Small intestine (tissue), 7 donors: ENCODE measurements at regions not wholly inside any gene's neighbourhood (a gene's known extent, or its start where the extent isn't known, plus 50 kb on each side); places are given as distances from the start of the nearest gene placed in this dataset.

Experiments
- DNase-seq, 2 donors: peaks; one replicate each; pipeline versions ENCODE4 v3.0.0 to v3.0.0-alpha.2; 2013
- FAIRE-seq: peaks from 2 replicates; lab custom pipeline; 2012; peaks lifted over from hg19 to GRCh38; lab: Jason Lieb, UNC
- H3K27ac ChIP-seq, 3 donors: one replicate each; pipeline ENCODE4 v1.5.1; 2013; ENCODE audit warnings: low read length in 2 of 3, mild to moderate bottlenecking in 2 of 3, control low read depth in 1 of 3, inconsistent platforms in 1 of 3, low read depth in 1 of 3, moderate library complexity in 1 of 3
- H3K27me3 ChIP-seq, 3 donors: one replicate each; pipeline ENCODE4 v1.6.1; 2013; ENCODE audit warnings: low read length in 3 of 3, inconsistent platforms in 1 of 3; ENCODE audit not compliant: control insufficient read depth in 3 of 3, insufficient read depth in 3 of 3
- H3K36me3 ChIP-seq, 3 donors: one replicate each; pipeline ENCODE4 v1.6.1; 2013; ENCODE audit warnings: low read length in 3 of 3, inconsistent platforms in 1 of 3, low read depth in 1 of 3, mild to moderate bottlenecking in 1 of 3, moderate library complexity in 1 of 3; ENCODE audit not compliant: control insufficient read depth in 3 of 3, insufficient read depth in 2 of 3
- H3K4me1 ChIP-seq, 3 donors: one replicate each; pipeline ENCODE4 v1.6.1; 2013; ENCODE audit warnings: low read length in 2 of 3, inconsistent platforms in 1 of 3, low read depth in 1 of 3, mild to moderate bottlenecking in 1 of 3, moderate library complexity in 1 of 3; ENCODE audit not compliant: control insufficient read depth in 3 of 3, insufficient read depth in 2 of 3
- H3K4me3 ChIP-seq, 3 donors: one replicate each; pipeline ENCODE4 v1.5.1; 2013; ENCODE audit warnings: low read length in 3 of 3, control low read depth in 1 of 3, inconsistent platforms in 1 of 3, low read depth in 1 of 3, mild to moderate bottlenecking in 1 of 3, moderate library complexity in 1 of 3
- H3K9me3 ChIP-seq, 2 donors: one replicate each; pipeline ENCODE4 v1.6.1; 2013; ENCODE audit warnings: low read depth in 1 of 2, low read length in 1 of 2; ENCODE audit not compliant: control insufficient read depth in 2 of 2, insufficient read depth in 1 of 2
- WGBS, 3 donors: extraction: QIAGEN DNeasy Blood & Tissue Kit; methylation state at CpG; one replicate each; pipeline ENCODE4 v1.1.7; 2013; 5-methylcytosine and 5-hydroxymethylcytosine counted together
- donor health status: healthy with polysubstance abuse.
- donor health status: control.
- donor health status: control.
- donor health status: Bipolar disorder and iron deficiency.
- donor health status: healthy.

- 50 to 79% (median 67%) methylated on average over 1 of the region's 1 CpG for WGBS, 3 donors
- Histone ChIP-seq H3K4me1 (peaks cover 0 to 4% (median 0%) of the 10 kb centered on the region in 3 donors), H3K27ac (peak overlapping the region in 2 of 3 donors; percentile 4 to 14), H3K4me3 (no peak overlapping the region), H3K36me3 (no peaks in the 10 kb centered on the region), H3K27me3 (no peaks in the 10 kb centered on the region), H3K9me3 (peaks cover 0 to 2% of the 10 kb centered on the region in 2 donors)
- peak in 1 of 2 donors; percentile 13 for DNase-seq
- no peak for FAIRE-seq
These were observed 95.2 kb upstream of the SMIM36 start for GRCh38 chr17:55606488-55606815.

DNA sequence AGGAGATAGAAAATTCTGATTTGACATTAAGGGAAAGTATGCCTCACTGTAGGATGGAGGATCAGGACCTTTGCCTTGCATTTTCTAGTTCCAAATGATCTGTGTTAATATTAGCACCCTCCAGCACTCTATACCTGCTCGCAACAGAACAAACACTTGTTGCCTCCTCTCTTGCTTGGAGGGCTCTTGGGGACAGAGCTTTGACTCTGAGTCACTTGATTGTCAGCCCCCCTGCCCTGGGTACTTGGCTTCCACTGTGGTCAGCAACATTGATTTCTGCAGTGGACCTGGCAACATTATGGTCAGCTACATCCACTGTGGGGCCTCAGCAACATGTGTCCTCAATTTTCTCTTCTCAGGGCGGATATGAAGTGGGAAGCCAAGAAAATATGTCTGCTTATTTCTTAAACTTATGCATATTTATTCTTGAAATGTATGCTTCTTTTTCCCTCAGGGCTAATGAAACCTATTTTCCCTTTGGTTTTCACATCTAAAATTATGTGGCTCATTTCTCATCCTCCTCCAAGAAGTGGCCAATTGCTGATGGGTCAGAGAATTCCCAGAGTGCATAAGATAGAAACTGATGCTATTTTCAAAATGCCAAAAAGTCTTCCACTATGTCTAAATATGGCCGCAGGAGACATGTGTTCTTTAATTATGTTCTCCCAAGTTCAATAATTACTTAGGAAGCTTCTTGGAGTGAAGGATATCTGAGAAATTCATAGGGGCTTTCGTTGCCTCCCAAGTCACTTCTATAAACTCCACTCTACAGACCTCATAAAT is 94.6 kb upstream of the SMIM36 start:
- H3K4me3 ChIP-seq: no peak overlapping the region
- peaks cover 0 to 2% of the 10 kb centered on the region in 2 donors for H3K9me3 ChIP-seq
- H3K36me3 ChIP-seq: no peaks in the 10 kb centered on the region
- no peaks in the 10 kb centered on the region for H3K27me3 ChIP-seq
- DNase-seq (no peak), FAIRE-seq (no peak)
- H3K27ac ChIP-seq: peak overlapping the region in 2 of 3 donors; percentile 4 to 14
- WGBS, 3 donors: 61 to 81% (median 71%) methylated on average over 4 of the region's 4 CpGs
- peaks cover 0 to 4% (median 0%) of the 10 kb centered on the region in 3 donors for H3K4me1 ChIP-seq

GRCh38 chr17:55601874-55602364 is 90.7 kb upstream of the SMIM36 start:
- H3K9me3 ChIP-seq: peaks cover 0 to 2% of the 10 kb centered on the region in 2 donors
- DNase-seq (peak in 1 of 2 donors; percentile 5), FAIRE-seq (no peak)
- no peaks in the 10 kb centered on the region for H3K4me1 ChIP-seq
- H3K27ac ChIP-seq: no peak overlapping the region
- no peak overlapping the region for H3K4me3 ChIP-seq
- no peaks in the 10 kb centered on the region for H3K27me3 ChIP-seq
- no peaks in the 10 kb centered on the region for H3K36me3 ChIP-seq

DNA sequence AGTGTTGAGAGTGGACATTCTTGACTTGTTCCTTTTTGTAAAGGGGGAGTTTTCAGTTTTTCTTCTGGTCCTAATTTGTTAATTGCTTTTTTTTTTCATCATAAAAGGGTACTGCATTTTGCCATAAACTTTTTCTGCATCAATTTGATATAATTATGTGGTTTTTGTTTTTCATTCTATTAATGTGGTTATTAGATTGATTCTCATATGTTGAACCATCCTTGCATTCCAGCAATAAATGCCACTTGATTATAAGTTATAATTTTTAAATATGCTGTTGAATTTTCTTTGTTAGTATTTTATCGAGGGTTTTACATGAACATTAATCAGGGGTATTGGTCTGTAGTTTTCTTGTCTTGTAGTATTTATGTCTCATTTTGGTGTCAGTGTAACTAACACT is 87.2 kb upstream of the SMIM36 start:
- 84 to 94% (median 94%) methylated on average over 1 of the region's 1 CpG for WGBS, 3 donors
- no peak for DNase-seq
- no peak overlapping the region for H3K27ac ChIP-seq
- H3K36me3 ChIP-seq: no peaks in the 10 kb centered on the region
- H3K4me3 ChIP-seq: no peak overlapping the region
- no peaks in the 10 kb centered on the region for H3K4me1 ChIP-seq
- H3K27me3 ChIP-seq: no peaks in the 10 kb centered on the region
- H3K9me3 ChIP-seq: peaks cover 0 to 2% of the 10 kb centered on the region in 2 donors
- FAIRE-seq: no peak

DNA sequence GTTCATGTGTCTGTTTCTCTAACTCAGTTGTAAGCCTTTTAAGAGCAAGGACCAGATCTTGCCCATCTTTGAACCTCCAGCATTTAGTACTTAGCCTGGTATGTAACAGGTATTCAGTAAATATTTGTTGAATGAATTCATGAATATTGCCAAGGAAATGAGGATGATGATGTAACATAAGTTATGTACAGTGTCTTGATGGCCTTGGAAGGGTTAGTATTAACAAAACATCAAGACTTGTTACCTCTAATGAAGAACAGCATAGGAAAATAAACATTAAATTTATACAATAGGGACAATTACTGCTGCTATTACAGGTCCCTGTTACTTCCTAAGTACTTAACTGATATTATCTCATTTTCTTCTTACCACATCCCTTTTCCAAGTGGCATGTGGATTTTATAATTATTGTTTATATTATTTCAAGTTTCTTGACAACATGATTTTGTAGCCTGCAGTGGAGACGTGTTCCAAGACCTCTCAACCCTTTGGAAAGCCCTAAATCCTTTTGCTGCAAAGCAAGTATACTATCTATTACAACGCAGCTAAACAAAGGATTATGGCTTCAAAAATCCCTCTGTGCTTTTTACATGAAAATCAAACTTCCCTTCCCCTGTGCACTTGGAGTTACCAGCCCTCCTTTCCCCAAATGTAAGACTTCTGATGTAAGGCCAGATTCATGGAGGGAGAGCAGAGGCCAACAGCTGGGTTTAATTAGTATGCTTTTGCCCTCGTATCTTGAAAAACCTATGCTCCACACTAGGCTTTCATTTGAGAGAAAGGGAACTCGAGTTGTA is 77.4 kb upstream of the SMIM36 start:
- H3K27me3 ChIP-seq: no peaks in the 10 kb centered on the region
- DNase-seq (no peak), FAIRE-seq (no peak)
- H3K36me3 ChIP-seq: no peaks in the 10 kb centered on the region
- peak overlapping the region in 1 of 3 donors; percentile 54 for H3K27ac ChIP-seq
- 45 to 57% (median 55%) methylated on average over 4 of the region's 4 CpGs for WGBS, 3 donors
- H3K4me1 ChIP-seq: no peaks in the 10 kb centered on the region
- no peak overlapping the region for H3K4me3 ChIP-seq
- no peaks in the 10 kb centered on the region for H3K9me3 ChIP-seq

GRCh38 chr17:55587608-55588139 is 76.4 kb upstream of the SMIM36 start:
- Histone ChIP-seq H3K4me1 (no peaks in the 10 kb centered on the region), H3K27ac (peak overlapping the region in 1 of 3 donors; percentile 50), H3K36me3 (no peaks in the 10 kb centered on the region), H3K4me3 (no peak overlapping the region), H3K27me3 (no peaks in the 10 kb centered on the region), H3K9me3 (no peaks in the 10 kb centered on the region)
- DNase-seq: no peak
- FAIRE-seq: no peak
- WGBS, 3 donors: 59 to 76% (median 76%) methylated on average over 9 of the region's 9 CpGs

DNA sequence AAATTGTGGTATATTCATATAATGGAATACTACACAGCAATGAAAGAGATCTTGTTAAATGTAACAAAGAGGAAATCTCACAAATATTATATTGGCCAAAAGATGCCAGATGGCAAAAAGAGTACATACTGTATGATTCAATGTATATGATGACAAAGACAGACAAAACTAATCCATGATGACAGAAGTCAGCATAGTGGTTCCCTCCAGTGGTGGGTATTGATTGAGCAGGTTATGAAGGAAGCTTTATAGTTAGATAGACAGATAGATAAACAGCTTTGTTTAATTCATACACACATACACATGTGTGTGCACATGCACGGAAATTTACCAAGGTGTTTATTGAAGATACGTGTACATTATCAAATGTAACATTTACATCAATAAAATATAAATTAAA is 74.4 kb upstream of the SMIM36 start:
- H3K27ac ChIP-seq: no peak overlapping the region
- H3K4me3 ChIP-seq: no peak overlapping the region
- 96 to 98% (median 98%) methylated on average over 2 of the region's 2 CpGs for WGBS, 3 donors
- no peaks in the 10 kb centered on the region for H3K9me3 ChIP-seq
- DNase-seq (no peak), FAIRE-seq (no peak)
- H3K27me3 ChIP-seq: no peaks in the 10 kb centered on the region
- H3K4me1 ChIP-seq: no peaks in the 10 kb centered on the region
- no peaks in the 10 kb centered on the region for H3K36me3 ChIP-seq

GRCh38 chr17:55584861-55585260 is 73.6 kb upstream of the SMIM36 start:
- H3K4me1 ChIP-seq: no peaks in the 10 kb centered on the region
- DNase-seq: no peak
- no peak overlapping the region for H3K27ac ChIP-seq
- no peaks in the 10 kb centered on the region for H3K27me3 ChIP-seq
- FAIRE-seq: no peak
- H3K36me3 ChIP-seq: no peaks in the 10 kb centered on the region
- H3K4me3 ChIP-seq: no peak overlapping the region
- no peaks in the 10 kb centered on the region for H3K9me3 ChIP-seq
- 37 to 52% (median 50%) methylated on average over 1 of the region's 1 CpG for whole genome bisulfite sequencing, 3 donors
